Right lobe of liver (tissue), 6 donors: ENCODE measurements at regions not wholly inside any gene's neighbourhood (a gene's known extent, or its start where the extent isn't known, plus 50 kb on each side); places are given as distances from the start of the nearest gene placed in this dataset.

Experiments
- ATAC-seq, 4 donors: fragments of 200-7000 bp; cut with Tn5 transposase; one replicate each; pipeline ENCODE4 v1.9.1; 2020; ENCODE audit warnings: mild to moderate bottlenecking in 4 of 4, moderate library complexity in 4 of 4
- DNase-seq, 3 donors: peaks; one replicate each; pipeline ENCODE4 v3.0.0-alpha.2; 2020
- H3K27ac ChIP-seq, 3 donors: fragments of 200-600 bp; one replicate each; pipeline ENCODE4 v1.8.0; 2022
- H3K27me3 ChIP-seq, 2 donors: fragments of 200-600 bp; one replicate each; pipeline ENCODE4 v1.8.0; 2022
- H3K36me3 ChIP-seq, 4 donors: fragments of 200-600 bp; sonication (generic) in 1 of 4; one replicate each; pipeline versions ENCODE4 v1.5.1 to v1.8.0; 2017 to 2022; ENCODE audit warnings: control low read depth in 1 of 4
- H3K4me1 ChIP-seq, 4 donors: fragments of 200-600 bp; sonication (generic) in 1 of 4; one replicate each; pipeline versions ENCODE4 v1.5.1 to v1.8.0; 2017 to 2022; ENCODE audit warnings: control low read depth in 1 of 4
- H3K4me3 ChIP-seq, 3 donors: fragments of 200-600 bp; one replicate each; pipeline ENCODE4 v1.8.0; 2022
- H3K9me3 ChIP-seq, 4 donors: fragments of 200-600 bp; sonication (generic) in 1 of 4; one replicate each; pipeline versions ENCODE4 v1.5.1 to v1.8.0; 2017 to 2022; ENCODE audit warnings: control low read depth in 1 of 4
- CTCF ChIP-seq, 4 donors: fragments of 200-600 bp in 3 of 4; fragments of 450-650 bp in 1 of 4; IDR thresholded peaks; one replicate each; pipeline versions ENCODE4 v1.5.1 to v1.8.0; 2016 to 2022; ENCODE audit warnings: antibody characterized with exemption in 4 of 4, mild to moderate bottlenecking in 2 of 4
- POLR2A ChIP-seq: fragments of 450-650 bp; IDR thresholded peaks from one replicate; pipeline ENCODE4 v1.6.1; 2017; ENCODE audit warnings: antibody characterized with exemption, mild to moderate bottlenecking
- WGBS: methylation state at CpG from one replicate; pipeline ENCODE4 v1.1.6; 2018; ENCODE audit warnings: low coverage, low lambda C conversion rate; ENCODE audit not compliant: insufficient coverage; ENCODE audit errors: missing lambda C conversion rate; 5-methylcytosine and 5-hydroxymethylcytosine counted together
- intact Hi-C, 2 donors: fragments of 100-400 bp; cut with DNase I; formaldehyde crosslinking; loops; one replicate each; pipeline versions ENCODE4 v1.11.2 to v1.14.1; 2022
- donor health status: DM: no; HTN: yes; CAD: no.
- donor health status: DM: no; HTN: no; CAD: no.
- donor health status: DM: no; HTN: no; CAD: no.
- donor health status: DM: no; HTN: yes; CAD: no.
- donor health status: DM: no; HTN: yes; CAD: no.

- Histone ChIP-seq H3K9me3 (no peaks in the 10 kb centered on the region), H3K4me1 (peaks cover 0 to 45% (median 7%) of the 10 kb centered on the region in 4 donors), H3K4me3 (peak overlapping the region; percentile 4 to 50 (median 39)), H3K36me3 (no peaks in the 10 kb centered on the region), H3K27me3 (no peaks in the 10 kb centered on the region), H3K27ac (peak overlapping the region; percentile 33 to 71 (median 69))
- WGBS, result 58% methylated on average over 1 of the region's 1 CpG
- DNase-seq, result no peak
- ATAC-seq, result no peak
- TF ChIP-seq POLR2A (no peak), CTCF (IDR thresholded peaks at IDR 0.05) (no peak)
- intact Hi-C loops, result no loop called here
Observed at GRCh38 chr16:51051671-51052070, 99.4 kb downstream of the SALL1 start.

GRCh38 chr16:51050377-51050706 lies 100.7 kb downstream of the SALL1 start:
- peak in 2 of 3 donors; percentile 30 to 60 for DNase-seq
- TF ChIP-seq POLR2A (no peak), CTCF (IDR thresholded peaks at IDR 0.05) (no peak)
- Histone ChIP-seq H3K27me3 (no peaks in the 10 kb centered on the region), H3K27ac (peak overlapping the region; percentile 63 to 71 (median 69)), H3K4me1 (peaks cover 0 to 32% (median 3%) of the 10 kb centered on the region in 4 donors), H3K36me3 (no peaks in the 10 kb centered on the region), H3K9me3 (no peaks in the 10 kb centered on the region), H3K4me3 (peak overlapping the region; percentile 4 to 50 (median 39))
- ATAC-seq, result peak; percentile 82 to 91 (median 90)
- intact Hi-C loops, result no loop called here
- 18% methylated on average over 3 of the region's 4 CpGs for WGBS

DNA sequence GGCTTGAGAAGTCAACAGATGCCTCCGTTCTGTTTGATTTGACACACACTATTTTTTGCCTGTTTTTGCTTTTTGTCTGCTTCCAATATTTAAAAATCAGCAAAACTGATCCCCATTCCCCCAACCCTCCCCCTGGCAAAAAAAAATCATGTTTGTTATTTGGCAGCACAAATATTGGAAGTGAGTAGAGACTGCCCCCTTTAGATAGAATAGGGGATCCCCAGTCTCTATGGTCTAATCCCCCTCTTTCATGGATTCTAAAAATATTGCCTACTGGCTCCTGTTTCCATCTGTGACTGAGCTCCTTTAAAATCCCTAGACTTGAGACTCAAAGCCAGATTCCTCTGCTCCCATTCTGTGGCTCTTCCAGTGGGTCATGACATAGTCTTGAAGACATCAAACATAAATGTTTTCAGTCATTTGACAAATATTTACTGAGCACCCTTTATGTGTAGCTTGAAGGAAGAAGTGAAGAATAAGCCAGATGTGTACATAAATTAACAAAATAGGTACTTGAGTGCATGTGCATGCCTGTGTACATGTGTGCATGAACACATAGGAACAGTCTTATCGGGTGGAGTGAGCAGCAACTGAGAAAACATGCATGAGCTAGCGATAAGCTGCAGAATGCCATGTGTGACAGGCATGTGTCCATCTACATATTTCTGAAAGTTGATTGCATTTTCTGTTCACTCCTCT lies 101.2 kb downstream of the SALL1 start:
- ATAC-seq, result peak; percentile 9 to 46 (median 34)
- intact Hi-C loops, result no loop called here

DNA sequence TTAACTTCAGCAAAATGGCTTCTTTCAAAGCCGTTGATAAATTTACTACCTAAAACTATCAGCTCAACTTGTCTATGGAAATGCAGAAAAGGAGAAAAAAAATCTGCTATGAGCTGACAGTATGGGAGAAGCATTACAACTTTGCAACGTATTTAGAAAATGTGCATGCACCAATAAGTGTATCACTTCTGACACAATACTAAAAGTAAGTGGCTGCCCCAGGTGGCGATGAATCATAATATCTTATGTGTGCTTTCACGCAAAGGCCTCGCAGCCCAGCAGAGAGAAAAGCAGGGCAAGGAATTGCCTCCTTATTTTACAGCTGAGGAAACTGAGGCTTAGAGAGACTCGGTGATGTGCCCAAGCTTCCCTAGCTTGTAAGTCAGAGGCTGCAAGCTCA lies 101.8 kb downstream of the SALL1 start:
- Histone ChIP-seq H3K36me3 (no peaks in the 10 kb centered on the region), H3K27me3 (no peaks in the 10 kb centered on the region), H3K27ac (peak overlapping the region in 1 of 3 donors; percentile 71), H3K9me3 (no peaks in the 10 kb centered on the region), H3K4me3 (no peak overlapping the region), H3K4me1 (peaks cover 0 to 28% (median 3%) of the 10 kb centered on the region in 4 donors)
- WGBS, result 89% methylated on average over 6 of the region's 6 CpGs
- DNase-seq, result no peak
- intact Hi-C loops, result no loop called here
- no peak for TF ChIP-seq POLR2A
- TF ChIP-seq CTCF (IDR thresholded peaks at IDR 0.05), result no peak
- ATAC-seq, result no peak

More for the DNA sequence above, 101.2 kb downstream of the SALL1 start:
- Histone ChIP-seq H3K9me3 (no peaks in the 10 kb centered on the region), H3K36me3 (no peaks in the 10 kb centered on the region), H3K27ac (peak overlapping the region in 2 of 3 donors; percentile 69 to 71), H3K4me1 (peaks cover 0 to 28% (median 3%) of the 10 kb centered on the region in 4 donors), H3K27me3 (no peaks in the 10 kb centered on the region), H3K4me3 (peak overlapping the region in 2 of 3 donors; percentile 39 to 50)
- no peak for DNase-seq
- 49% methylated on average over 3 of the region's 3 CpGs for WGBS
- TF ChIP-seq CTCF (IDR thresholded peaks at IDR 0.05) (peak in 3 of 4 donors; percentile 21 to 44 (median 40)), POLR2A (no peak)
